ENCODE measurements at regions not wholly inside any gene's neighbourhood (a gene's known extent, or its start where the extent isn't known, plus 50 kb on each side); places are given as distances from the start of the nearest gene placed in this dataset.

GRCh38 chr1:241423541-241424479 is 66.8 kb upstream of the RGS7 start:
- Histone ChIP-seq H3K9ac (ENCODE audit: insufficient read depth, low read depth, low read length) (no peak overlapping the region), H4K20me1 (ENCODE audit: insufficient read depth, low read length) (no peaks in the 10 kb centered on the region), H3K27ac (ENCODE audit: extremely low read length, insufficient read depth, low read length) (no peak overlapping the region), H3K4me3 (replicated peaks in 1 of 3; ENCODE audit: insufficient read depth in 1 of 3, low read depth in 2 of 3, low read length in 3 of 3) (peak overlapping the region; percentile 21 to 54 (median 40); a peak in 4 of 6 replicates), H3K4me2 (ENCODE audit: low read depth, low read length) (peak overlapping the region; percentile 53), H3K27me3 (ENCODE audit: control insufficient read depth in 1 of 2, insufficient read depth in 2 of 2, low read length in 2 of 2) (peaks cover 0 to 13% of the 10 kb centered on the region in 2 experiments; a peak in 3 of 5 replicates), H3K4me1 (ENCODE audit: insufficient read depth, low read length) (no peaks in the 10 kb centered on the region), H3K9me3 (ENCODE audit: low read length) (no peaks in the 10 kb centered on the region), H2AFZ (ENCODE audit: low read length) (no peak overlapping the region), H3K79me2 (ENCODE audit: insufficient read depth, low read length) (no peaks in the 10 kb centered on the region), H3K36me3 (replicated peaks in 1 of 2; ENCODE audit: control insufficient read depth in 1 of 2, insufficient read depth in 2 of 2, low read length in 2 of 2) (no peaks in the 10 kb centered on the region)
- ChIA-PET CTCF (ENCODE audit: low intra/inter-chr PET ratio, low total read pairs) (no interaction called here), POLR2A (no interaction called here)
- intact Hi-C loops (cut with micrococcal nuclease; ENCODE audit: unreplicated experiment) (no loop called here), in situ Hi-C loops (cut with HindIII; ENCODE audit: extremely low pct_ligation_motif_present, low pct_unique_long_range_greater_than_20kb) (no loop called here)
- peak; percentile 26 for TF ChIP-seq HNRNPLL (IDR thresholded peaks at IDR 0.05; ENCODE audit: low read depth, low read length, poor library complexity, severe bottlenecking)
- peak; percentile 7; the same call in 1 of the 2 replicates for TF ChIP-seq ZNF687 (CRISPR knock-in tag; IDR thresholded peaks at IDR 0.05)
- peak; percentile 23; the same call in 1 of the 2 replicates for TF ChIP-seq CTCF (CRISPR knock-in tag; IDR thresholded peaks at IDR 0.05)
- TF ChIP-seq ZFP36 (IDR thresholded peaks at IDR 0.05; ENCODE audit: borderline replicate concordance, low read depth, low read length, partially characterized antibody) = no peak
- TF ChIP-seq NFRKB (IDR thresholded peaks at IDR 0.05) = no peak
- no peak for DNase-seq (ENCODE audit: low spot score)
- peak; percentile 91 for ATAC-seq
- FAIRE-seq = no peak
- no TSS peak for BruUV-seq (replicated peaks)
- WGBS (ENCODE audit: low lambda C conversion rate) = 18% methylated on average over 14 of the region's 61 CpGs
